ENCODE measurements at regions not wholly inside any gene's neighbourhood (a gene's known extent, or its start where the extent isn't known, plus 50 kb on each side); places are given as distances from the start of the nearest gene placed in this dataset.

GRCh38 chr9:103649086-103649485 is 445.0 kb upstream of the SMC2 start:
- Mint-ChIP-seq H3K4me1 (no peaks in the 10 kb centered on the region), H3K4me3 (no peak overlapping the region), H3K9me3 (ENCODE audit: low read depth) (peaks cover 3% of the 10 kb centered on the region), H3K36me3 (no peaks in the 10 kb centered on the region), H3K27me3 (no peaks in the 10 kb centered on the region), H3K27ac (no peak overlapping the region)
- CTCF ChIA-PET, result no interaction called here
- DNase-seq (no peak), ATAC-seq (no peak)

GRCh38 chr9:103658156-103658555 is 436.0 kb upstream of the SMC2 start:
- Mint-ChIP-seq H3K36me3 (no peaks in the 10 kb centered on the region), H3K4me1 (no peaks in the 10 kb centered on the region), H3K27me3 (no peaks in the 10 kb centered on the region), H3K4me3 (no peak overlapping the region), H3K9me3 (ENCODE audit: low read depth) (peaks cover 5% of the 10 kb centered on the region), H3K27ac (no peak overlapping the region)
- CTCF ChIA-PET, result no interaction called here
- DNase-seq, result no peak
- no peak for ATAC-seq

GRCh38 chr9:103660830-103661229 is 433.3 kb upstream of the SMC2 start:
- H3K9me3 Mint-ChIP-seq (ENCODE audit: low read depth), result peaks cover 5% of the 10 kb centered on the region

GRCh38 chr9:103661663-103662062 is 432.4 kb upstream of the SMC2 start:
- H3K27me3 Mint-ChIP-seq, result no peaks in the 10 kb centered on the region
- no peaks in the 10 kb centered on the region for H3K4me1 Mint-ChIP-seq
- DNase-seq (no peak), ATAC-seq (no peak)
- H3K9me3 Mint-ChIP-seq (ENCODE audit: low read depth), result peaks cover 5% of the 10 kb centered on the region
- no peaks in the 10 kb centered on the region for H3K36me3 Mint-ChIP-seq
- CTCF ChIA-PET, result no interaction called here
- no peak overlapping the region for H3K27ac Mint-ChIP-seq
- H3K4me3 Mint-ChIP-seq, result no peak overlapping the region

More at GRCh38 chr9:103660830-103661229, 433.3 kb upstream of the SMC2 start:
- no peak for ATAC-seq
- no peaks in the 10 kb centered on the region for H3K4me1 Mint-ChIP-seq
- CTCF ChIA-PET, result no interaction called here
- H3K4me3 Mint-ChIP-seq, result no peak overlapping the region
- DNase-seq, result no peak
- H3K27me3 Mint-ChIP-seq, result no peaks in the 10 kb centered on the region
- no peaks in the 10 kb centered on the region for H3K36me3 Mint-ChIP-seq
- H3K27ac Mint-ChIP-seq, result no peak overlapping the region

GRCh38 chr9:103669296-103669695 is 424.8 kb upstream of the SMC2 start:
- ATAC-seq (no peak), DNase-seq (no peak)
- no peaks in the 10 kb centered on the region for H3K9me3 Mint-ChIP-seq (ENCODE audit: low read depth)
- H3K4me1 Mint-ChIP-seq, result no peaks in the 10 kb centered on the region
- H3K27me3 Mint-ChIP-seq, result no peaks in the 10 kb centered on the region
- H3K27ac Mint-ChIP-seq, result no peak overlapping the region
- H3K4me3 Mint-ChIP-seq, result no peak overlapping the region
- CTCF ChIA-PET, result no interaction called here
- no peaks in the 10 kb centered on the region for H3K36me3 Mint-ChIP-seq

- no peaks in the 10 kb centered on the region for H3K36me3 Mint-ChIP-seq
- no peaks in the 10 kb centered on the region for H3K27me3 Mint-ChIP-seq
- peaks cover 2% of the 10 kb centered on the region for H3K9me3 Mint-ChIP-seq (ENCODE audit: low read depth)
- CTCF ChIA-PET, result no interaction called here
- no peaks in the 10 kb centered on the region for H3K4me1 Mint-ChIP-seq
- DNase-seq (no peak), ATAC-seq (no peak)
- H3K27ac Mint-ChIP-seq, result no peak overlapping the region
- H3K4me3 Mint-ChIP-seq, result no peak overlapping the region
Observed at GRCh38 chr9:103674271-103674670, 419.8 kb upstream of the SMC2 start.

GRCh38 chr9:103680581-103680980 is 413.5 kb upstream of the SMC2 start:
- H3K4me3 Mint-ChIP-seq, result no peak overlapping the region
- no peak for ATAC-seq

GRCh38 chr9:103681435-103681834 is 412.7 kb upstream of the SMC2 start:
- Mint-ChIP-seq H3K4me3 (no peak overlapping the region), H3K27ac (no peak overlapping the region), H3K36me3 (no peaks in the 10 kb centered on the region), H3K27me3 (no peaks in the 10 kb centered on the region), H3K4me1 (no peaks in the 10 kb centered on the region), H3K9me3 (ENCODE audit: low read depth) (peaks cover 2% of the 10 kb centered on the region)
- DNase-seq (no peak), ATAC-seq (no peak)
- CTCF ChIA-PET, result no interaction called here

More at GRCh38 chr9:103680581-103680980, 413.5 kb upstream of the SMC2 start:
- Mint-ChIP-seq H3K4me1 (no peaks in the 10 kb centered on the region), H3K9me3 (ENCODE audit: low read depth) (peaks cover 2% of the 10 kb centered on the region), H3K27me3 (no peaks in the 10 kb centered on the region), H3K27ac (no peak overlapping the region), H3K36me3 (no peaks in the 10 kb centered on the region)
- DNase-seq, result no peak
- CTCF ChIA-PET, result no interaction called here

GRCh38 chr9:103700195-103700962 is 393.7 kb upstream of the SMC2 start:
- no peaks in the 10 kb centered on the region for H3K4me1 Mint-ChIP-seq
- CTCF ChIA-PET, result no interaction called here

GRCh38 chr9:103702572-103702971 is 391.5 kb upstream of the SMC2 start:
- CTCF ChIA-PET, result no interaction called here
- Mint-ChIP-seq H3K27ac (no peak overlapping the region), H3K9me3 (ENCODE audit: low read depth) (peaks cover 2% of the 10 kb centered on the region), H3K27me3 (no peaks in the 10 kb centered on the region), H3K36me3 (no peaks in the 10 kb centered on the region), H3K4me3 (no peak overlapping the region), H3K4me1 (no peaks in the 10 kb centered on the region)
- ATAC-seq (no peak), DNase-seq (no peak)

More at GRCh38 chr9:103700195-103700962, 393.7 kb upstream of the SMC2 start:
- no peak for DNase-seq
- H3K36me3 Mint-ChIP-seq, result no peaks in the 10 kb centered on the region
- ATAC-seq, result no peak
- H3K27me3 Mint-ChIP-seq, result no peaks in the 10 kb centered on the region
- H3K9me3 Mint-ChIP-seq (ENCODE audit: low read depth), result peaks cover 2% of the 10 kb centered on the region
- no peak overlapping the region for H3K4me3 Mint-ChIP-seq
- H3K27ac Mint-ChIP-seq, result no peak overlapping the region

- no peak overlapping the region for H3K27ac Mint-ChIP-seq
Observed at GRCh38 chr9:103707181-103707580, 386.9 kb upstream of the SMC2 start.

GRCh38 chr9:103709366-103709765 is 384.7 kb upstream of the SMC2 start:
- Mint-ChIP-seq H3K9me3 (ENCODE audit: low read depth) (no peaks in the 10 kb centered on the region), H3K27me3 (no peaks in the 10 kb centered on the region), H3K36me3 (no peaks in the 10 kb centered on the region), H3K4me1 (no peaks in the 10 kb centered on the region), H3K4me3 (no peak overlapping the region), H3K27ac (no peak overlapping the region)
- ATAC-seq (no peak), DNase-seq (no peak)
- CTCF ChIA-PET, result no interaction called here

More at GRCh38 chr9:103707181-103707580, 386.9 kb upstream of the SMC2 start:
- DNase-seq (no peak), ATAC-seq (no peak)
- H3K4me1 Mint-ChIP-seq, result no peaks in the 10 kb centered on the region
- no peaks in the 10 kb centered on the region for H3K9me3 Mint-ChIP-seq (ENCODE audit: low read depth)
- no peak overlapping the region for H3K4me3 Mint-ChIP-seq
- no peaks in the 10 kb centered on the region for H3K27me3 Mint-ChIP-seq
- no peaks in the 10 kb centered on the region for H3K36me3 Mint-ChIP-seq
- CTCF ChIA-PET, result no interaction called here

GRCh38 chr9:103713631-103714030 is 380.5 kb upstream of the SMC2 start:
- Mint-ChIP-seq H3K9me3 (ENCODE audit: low read depth) (no peaks in the 10 kb centered on the region), H3K4me3 (no peak overlapping the region), H3K27me3 (no peaks in the 10 kb centered on the region), H3K36me3 (no peaks in the 10 kb centered on the region), H3K4me1 (no peaks in the 10 kb centered on the region), H3K27ac (no peak overlapping the region)
- no peak for ATAC-seq
- CTCF ChIA-PET, result no interaction called here
- DNase-seq, result no peak

GRCh38 chr9:103714992-103715391 is 379.1 kb upstream of the SMC2 start:
- CTCF ChIA-PET, result no interaction called here
- no peaks in the 10 kb centered on the region for H3K9me3 Mint-ChIP-seq (ENCODE audit: low read depth)
- DNase-seq (no peak), ATAC-seq (no peak)
- no peaks in the 10 kb centered on the region for H3K36me3 Mint-ChIP-seq
- H3K27ac Mint-ChIP-seq, result no peak overlapping the region
- H3K4me1 Mint-ChIP-seq, result no peaks in the 10 kb centered on the region
- no peaks in the 10 kb centered on the region for H3K27me3 Mint-ChIP-seq
- H3K4me3 Mint-ChIP-seq, result no peak overlapping the region

- CTCF ChIA-PET, result no interaction called here
- H3K9me3 Mint-ChIP-seq (ENCODE audit: low read depth), result no peaks in the 10 kb centered on the region
- ATAC-seq (no peak), DNase-seq (no peak)
- H3K27ac Mint-ChIP-seq, result no peak overlapping the region
- H3K27me3 Mint-ChIP-seq, result no peaks in the 10 kb centered on the region
- H3K4me1 Mint-ChIP-seq, result no peaks in the 10 kb centered on the region
- no peaks in the 10 kb centered on the region for H3K36me3 Mint-ChIP-seq
- no peak overlapping the region for H3K4me3 Mint-ChIP-seq
Observed at GRCh38 chr9:103721056-103721455, 373.1 kb upstream of the SMC2 start.

All from activated CD8-positive, alpha-beta memory T cell treated with anti-CD3 and anti-CD28 coated beads, Interleukin-2, amount 10 ng/mL, durations not matched to agents 7 days and 5 days (primary cell).